Esophagus (tissue), 2 donors: ENCODE measurements at regions not wholly inside any gene's neighbourhood (a gene's known extent, or its start where the extent isn't known, plus 50 kb on each side); places are given as distances from the start of the nearest gene placed in this dataset.

Source experiments
- H3K27ac ChIP-seq, 2 donors: one replicate each; pipeline ENCODE4 v1.5.1; 2013; ENCODE audit warnings: low read depth in 2 of 2, mild to moderate bottlenecking in 2 of 2, inconsistent platforms in 1 of 2, low read length in 1 of 2, moderate library complexity in 1 of 2
- H3K27me3 ChIP-seq, 2 donors: one replicate each; pipeline ENCODE4 v1.6.1; 2013; ENCODE audit warnings: low read length in 2 of 2, control low read depth in 1 of 2, mild to moderate bottlenecking in 1 of 2; ENCODE audit not compliant: insufficient read depth in 2 of 2, control insufficient read depth in 1 of 2
- H3K36me3 ChIP-seq, 2 donors: one replicate each; pipeline ENCODE4 v1.6.1; 2013; ENCODE audit warnings: low read length in 1 of 2; ENCODE audit not compliant: control insufficient read depth in 2 of 2, insufficient read depth in 2 of 2
- H3K4me1 ChIP-seq, 2 donors: one replicate each; pipeline ENCODE4 v1.6.1; 2013; ENCODE audit warnings: low read length in 1 of 2; ENCODE audit not compliant: control insufficient read depth in 2 of 2, insufficient read depth in 2 of 2
- H3K4me3 ChIP-seq, 2 donors: one replicate each; pipeline ENCODE4 v1.5.1; 2013; ENCODE audit warnings: low read length in 2 of 2, mild to moderate bottlenecking in 2 of 2, low read depth in 1 of 2, moderate library complexity in 1 of 2
- H3K9me3 ChIP-seq, 2 donors: one replicate each; pipeline ENCODE4 v1.6.1; 2013; ENCODE audit warnings: mild to moderate bottlenecking in 2 of 2, low read depth in 1 of 2, low read length in 1 of 2, moderate library complexity in 1 of 2; ENCODE audit not compliant: control insufficient read depth in 2 of 2, insufficient read depth in 1 of 2
- WGBS, 2 donors: extraction: QIAGEN DNeasy Blood & Tissue Kit; methylation state at CpG; one replicate each; pipeline ENCODE4 v1.1.7; 2013; 5-methylcytosine and 5-hydroxymethylcytosine counted together
- donor health status: healthy with polysubstance abuse.
- donor health status: Bipolar disorder and iron deficiency.

- H3K4me1 ChIP-seq, result peaks cover 0 to 2% of the 10 kb centered on the region in 2 donors
- H3K9me3 ChIP-seq, result no peaks in the 10 kb centered on the region
- H3K36me3 ChIP-seq, result no peaks in the 10 kb centered on the region
- no peak overlapping the region for H3K4me3 ChIP-seq
- no peaks in the 10 kb centered on the region for H3K27me3 ChIP-seq
- no peak overlapping the region for H3K27ac ChIP-seq
- 86 to 95% methylated on average over 4 of the region's 4 CpGs for WGBS, 2 donors
Observed at GRCh38 chr11:19571906-19572305, 140.7 kb upstream of the NAV2 start.

GRCh38 chr11:19570889-19571288, 141.7 kb upstream of the NAV2 start:
- Histone ChIP-seq H3K36me3 (no peaks in the 10 kb centered on the region), H3K27ac (no peak overlapping the region), H3K4me1 (peaks cover 0 to 2% of the 10 kb centered on the region in 2 donors), H3K27me3 (no peaks in the 10 kb centered on the region), H3K4me3 (no peak overlapping the region), H3K9me3 (no peaks in the 10 kb centered on the region)
- 98 to 100% methylated on average over 1 of the region's 1 CpG for WGBS, 2 donors

GRCh38 chr11:19567996-19568395, 144.6 kb upstream of the NAV2 start:
- H3K9me3 ChIP-seq, result no peaks in the 10 kb centered on the region
- no peak overlapping the region for H3K4me3 ChIP-seq
- 79 to 91% methylated on average over 3 of the region's 3 CpGs for WGBS, 2 donors
- H3K36me3 ChIP-seq, result no peaks in the 10 kb centered on the region
- peaks cover 0 to 4% of the 10 kb centered on the region in 2 donors for H3K4me1 ChIP-seq
- no peaks in the 10 kb centered on the region for H3K27me3 ChIP-seq
- no peak overlapping the region for H3K27ac ChIP-seq

- 74 to 78% methylated on average over 5 of the region's 5 CpGs for WGBS, 2 donors
- H3K27me3 ChIP-seq, result no peaks in the 10 kb centered on the region
- peaks cover 0 to 4% of the 10 kb centered on the region in 2 donors for H3K4me1 ChIP-seq
- no peak overlapping the region for H3K4me3 ChIP-seq
- no peak overlapping the region for H3K27ac ChIP-seq
- no peaks in the 10 kb centered on the region for H3K36me3 ChIP-seq
- no peaks in the 10 kb centered on the region for H3K9me3 ChIP-seq
Observed at GRCh38 chr11:19566583-19567379, 145.9 kb upstream of the NAV2 start.

GRCh38 chr11:19565639-19566038, 147.0 kb upstream of the NAV2 start:
- Histone ChIP-seq H3K27ac (no peak overlapping the region), H3K9me3 (no peaks in the 10 kb centered on the region), H3K36me3 (no peaks in the 10 kb centered on the region), H3K4me1 (peaks cover 0 to 4% of the 10 kb centered on the region in 2 donors), H3K27me3 (no peaks in the 10 kb centered on the region), H3K4me3 (no peak overlapping the region)
- 94% methylated on average over 7 of the region's 7 CpGs for WGBS, 2 donors

GRCh38 chr11:19562156-19562555, 150.5 kb upstream of the NAV2 start:
- 94 to 97% methylated on average over 4 of the region's 4 CpGs for WGBS, 2 donors
- Histone ChIP-seq H3K4me3 (no peak overlapping the region), H3K27me3 (no peaks in the 10 kb centered on the region), H3K27ac (no peak overlapping the region), H3K9me3 (no peaks in the 10 kb centered on the region), H3K4me1 (peaks cover 0 to 4% of the 10 kb centered on the region in 2 donors), H3K36me3 (no peaks in the 10 kb centered on the region)

GRCh38 chr11:19561011-19561410, 151.6 kb upstream of the NAV2 start:
- Histone ChIP-seq H3K27ac (no peak overlapping the region), H3K36me3 (no peaks in the 10 kb centered on the region), H3K9me3 (no peaks in the 10 kb centered on the region), H3K4me1 (peaks cover 0 to 4% of the 10 kb centered on the region in 2 donors), H3K27me3 (no peaks in the 10 kb centered on the region), H3K4me3 (no peak overlapping the region)
- WGBS, 2 donors, result 79 to 80% methylated on average over 8 of the region's 8 CpGs

GRCh38 chr11:19560156-19560555, 152.5 kb upstream of the NAV2 start:
- H3K27me3 ChIP-seq, result no peaks in the 10 kb centered on the region
- 77 to 87% methylated on average over 5 of the region's 5 CpGs for WGBS, 2 donors

GRCh38 chr11:19559746-19560145, 152.9 kb upstream of the NAV2 start:
- Histone ChIP-seq H3K27me3 (no peaks in the 10 kb centered on the region), H3K27ac (no peak overlapping the region), H3K9me3 (no peaks in the 10 kb centered on the region), H3K4me3 (no peak overlapping the region), H3K4me1 (peaks cover 0 to 4% of the 10 kb centered on the region in 2 donors), H3K36me3 (no peaks in the 10 kb centered on the region)
- WGBS, 2 donors, result 78 to 79% methylated on average over 6 of the region's 6 CpGs

More at GRCh38 chr11:19560156-19560555, 152.5 kb upstream of the NAV2 start:
- Histone ChIP-seq H3K36me3 (no peaks in the 10 kb centered on the region), H3K27ac (no peak overlapping the region), H3K4me1 (peaks cover 0 to 4% of the 10 kb centered on the region in 2 donors), H3K4me3 (no peak overlapping the region), H3K9me3 (no peaks in the 10 kb centered on the region)
